Upper lobe of right lung (tissue), 1 donor: ENCODE measurements at regions not wholly inside any gene's neighbourhood (a gene's known extent, or its start where the extent isn't known, plus 50 kb on each side); places are given as distances from the start of the nearest gene placed in this dataset.

Experiments used
- ATAC-seq: fragments of 200-7000 bp; cut with Tn5 transposase; one replicate; pipeline ENCODE4 v1.9.1; 2020; ENCODE audit warnings: mild to moderate bottlenecking, moderate library complexity
- DNase-seq: peaks from one replicate; pipeline ENCODE4 v3.0.0-alpha.2; 2020
- H3K27ac ChIP-seq: fragments of 200-600 bp; one replicate; pipeline ENCODE4 v1.8.0; 2022
- H3K27me3 ChIP-seq: fragments of 200-600 bp; one replicate; pipeline ENCODE4 v1.8.0; 2022; ENCODE audit warnings: mild to moderate bottlenecking
- H3K36me3 ChIP-seq: fragments of 200-600 bp; one replicate; pipeline ENCODE4 v1.8.0; 2022
- H3K4me1 ChIP-seq: fragments of 200-600 bp; one replicate; pipeline ENCODE4 v1.8.0; 2022
- H3K4me3 ChIP-seq: fragments of 200-600 bp; one replicate; pipeline ENCODE4 v1.8.0; 2022; ENCODE audit warnings: mild to moderate bottlenecking
- H3K9me3 ChIP-seq: fragments of 200-600 bp; one replicate; pipeline ENCODE4 v1.8.0; 2022
- CTCF ChIP-seq: fragments of 200-600 bp; IDR thresholded peaks from one replicate; pipeline ENCODE4 v1.8.0; 2022; ENCODE audit warnings: antibody characterized with exemption
- intact Hi-C: fragments of 100-400 bp; cut with DNase I; formaldehyde crosslinking; loops from one replicate; pipeline ENCODE4 v1.11.0; 2022
- donor health status: DM: no; HTN: yes; CAD: no; lungs with severe emphysema.

- intact Hi-C loops, result no loop called here
- no peaks in the 10 kb centered on the region for H3K36me3 ChIP-seq
- no peak overlapping the region for H3K4me3 ChIP-seq
- H3K27ac ChIP-seq, result no peak overlapping the region
- no peaks in the 10 kb centered on the region for H3K9me3 ChIP-seq
- no peak for TF ChIP-seq CTCF
- DNase-seq (no peak), ATAC-seq (no peak)
- H3K4me1 ChIP-seq, result peaks cover 3% of the 10 kb centered on the region
- H3K27me3 ChIP-seq, result no peaks in the 10 kb centered on the region
Measured at GRCh38 chr6:148213366-148213765, 129.3 kb upstream of the SASH1 start.

DNA sequence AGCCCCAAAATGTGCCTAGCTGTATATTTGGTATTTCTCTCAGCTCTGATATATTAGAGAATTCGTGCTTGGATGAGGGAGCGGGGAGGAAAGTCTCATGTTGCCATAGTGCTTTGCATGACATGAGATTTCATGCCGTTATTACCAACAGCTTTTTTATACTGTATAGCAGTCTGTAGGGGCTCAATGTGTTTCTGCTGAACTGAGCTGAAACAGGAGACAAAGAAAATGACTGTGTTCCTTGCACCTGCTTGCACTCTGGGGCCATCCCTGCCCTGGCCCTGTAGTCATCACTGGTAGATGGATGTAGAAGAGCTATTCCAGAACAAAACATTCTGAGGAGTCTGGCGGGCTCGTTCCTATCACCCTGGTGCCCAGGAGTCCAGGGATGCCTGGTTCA lies 128.0 kb upstream of the SASH1 start:
- no peak for DNase-seq

GRCh38 chr6:148217051-148217450 lies 125.6 kb upstream of the SASH1 start:
- Histone ChIP-seq H3K27me3 (no peaks in the 10 kb centered on the region), H3K9me3 (no peaks in the 10 kb centered on the region), H3K4me1 (peaks cover 10% of the 10 kb centered on the region), H3K36me3 (no peaks in the 10 kb centered on the region), H3K27ac (no peak overlapping the region), H3K4me3 (no peak overlapping the region)
- ATAC-seq (peak; percentile 23), DNase-seq (no peak)
- intact Hi-C loops, result no loop called here
- no peak for TF ChIP-seq CTCF

More for the DNA sequence above, 128.0 kb upstream of the SASH1 start:
- no peaks in the 10 kb centered on the region for H3K9me3 ChIP-seq
- no peak overlapping the region for H3K4me3 ChIP-seq
- H3K36me3 ChIP-seq, result no peaks in the 10 kb centered on the region
- TF ChIP-seq CTCF, result no peak
- H3K27ac ChIP-seq, result no peak overlapping the region
- peaks cover 10% of the 10 kb centered on the region for H3K4me1 ChIP-seq
- H3K27me3 ChIP-seq, result no peaks in the 10 kb centered on the region
- intact Hi-C loops, result no loop called here
- no peak for ATAC-seq

DNA sequence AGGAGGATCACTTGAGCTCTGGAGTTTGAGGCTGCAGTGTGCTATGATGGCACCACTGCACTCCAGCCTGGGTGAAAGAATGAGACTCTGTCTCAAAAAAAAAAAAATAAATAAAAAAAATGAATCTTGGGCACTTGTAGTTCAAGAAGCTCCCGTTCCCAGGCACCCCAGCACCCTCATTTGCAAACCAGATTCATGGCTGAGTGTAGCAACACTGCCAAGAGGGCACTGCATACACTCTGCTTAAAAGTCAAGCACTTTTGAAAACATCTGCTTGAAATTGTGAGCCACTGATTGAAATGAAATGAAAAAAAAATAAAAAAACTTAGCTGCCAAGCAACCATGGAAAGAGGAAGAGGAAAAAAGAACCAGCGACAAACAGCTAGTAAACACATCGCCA lies 124.7 kb upstream of the SASH1 start:
- no peak for DNase-seq
- Histone ChIP-seq H3K27ac (no peak overlapping the region), H3K9me3 (no peaks in the 10 kb centered on the region), H3K27me3 (no peaks in the 10 kb centered on the region), H3K36me3 (no peaks in the 10 kb centered on the region), H3K4me3 (no peak overlapping the region), H3K4me1 (peaks cover 10% of the 10 kb centered on the region)
- TF ChIP-seq CTCF, result no peak
- intact Hi-C loops, result no loop called here
- peak; percentile 26 for ATAC-seq

DNA sequence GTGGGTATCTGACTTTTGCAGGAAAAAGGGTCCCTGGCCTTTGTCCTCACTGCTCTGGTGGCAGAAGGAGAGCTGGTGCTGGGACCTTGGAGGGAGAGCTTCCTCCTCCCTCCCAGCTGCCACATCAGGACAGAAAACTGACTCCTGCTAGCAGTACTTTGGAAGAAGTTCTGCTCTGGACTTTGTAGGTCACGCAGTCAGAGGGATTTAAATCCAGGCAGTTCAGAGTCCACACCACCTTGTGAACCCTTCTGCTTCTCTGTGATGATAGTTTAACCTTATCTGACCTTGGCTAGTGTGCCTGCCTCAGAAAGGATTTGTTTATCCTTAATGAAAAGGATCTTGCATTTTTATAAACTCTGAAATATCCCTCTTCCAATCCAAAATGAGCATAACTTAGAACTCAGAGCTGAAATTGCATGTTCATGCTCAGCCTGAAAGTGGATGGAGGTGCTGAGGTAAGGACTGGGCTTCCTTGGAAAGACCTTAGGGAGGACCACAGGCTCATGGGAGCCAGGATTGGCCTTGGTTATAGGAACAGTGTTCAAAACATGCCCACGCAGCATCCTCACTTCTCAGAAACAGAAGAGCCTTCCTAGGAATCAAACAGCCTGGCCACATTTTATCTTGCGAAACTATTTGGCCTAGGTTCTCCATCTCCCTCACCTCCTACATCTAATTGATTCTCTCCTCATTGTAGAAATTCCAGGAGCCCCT lies 123.9 kb upstream of the SASH1 start:
- TF ChIP-seq CTCF, result no peak
- H3K9me3 ChIP-seq, result no peaks in the 10 kb centered on the region
- no peaks in the 10 kb centered on the region for H3K27me3 ChIP-seq
- peaks cover 10% of the 10 kb centered on the region for H3K4me1 ChIP-seq
- intact Hi-C loops, result no loop called here
- no peak overlapping the region for H3K27ac ChIP-seq
- peak; percentile 34 for ATAC-seq
- no peak for DNase-seq
- no peak overlapping the region for H3K4me3 ChIP-seq
- H3K36me3 ChIP-seq, result no peaks in the 10 kb centered on the region
